ENCODE measurements at regions not wholly inside any gene's neighbourhood (a gene's known extent, or its start where the extent isn't known, plus 50 kb on each side); places are given as distances from the start of the nearest gene placed in this dataset.
"Not testable (repeated sequence)": the region's sequence is repeated elsewhere in the genome, so short reads cannot be mapped to it uniquely, and the experiment has no call there.

GRCh38 chrX:1700757-1701156, 85.9 kb downstream of the ASMT start:
- FAIRE-seq = no peak
- no peak for DNase-seq (ENCODE audit: insufficient read length, low spot score)

- not testable (repeated sequence) for FAIRE-seq; DNase-seq (ENCODE audit: insufficient read length, low spot score)
These were observed 86.6 kb downstream of the ASMT start for GRCh38 chrX:1701396-1701901.

GRCh38 chrX:1702142-1702541, 87.3 kb downstream of the ASMT start:
- FAIRE-seq; DNase-seq (ENCODE audit: insufficient read length, low spot score): not testable (repeated sequence)

DNA sequence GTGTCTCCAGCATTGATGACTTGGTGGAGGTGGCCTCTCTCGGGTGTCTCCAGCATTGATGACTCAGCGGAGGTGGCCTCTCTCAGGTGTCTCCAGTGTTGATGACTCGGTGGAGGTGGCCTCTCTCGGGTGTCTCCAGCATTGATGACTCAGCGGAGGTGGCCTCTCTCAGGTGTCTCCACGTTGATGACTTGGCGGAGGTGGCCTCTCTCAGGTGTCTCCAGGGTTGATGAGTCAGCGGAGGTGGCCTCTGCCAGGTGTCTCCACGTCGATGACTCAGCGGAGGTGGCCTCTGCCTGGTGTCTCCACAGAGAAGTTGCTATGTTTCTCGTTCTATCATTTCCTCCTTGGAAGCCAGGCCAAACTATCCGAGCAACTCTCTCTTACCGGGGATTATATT, 87.7 kb downstream of the ASMT start:
- DNase-seq (ENCODE audit: insufficient read length, low spot score); FAIRE-seq: not testable (repeated sequence)

DNA sequence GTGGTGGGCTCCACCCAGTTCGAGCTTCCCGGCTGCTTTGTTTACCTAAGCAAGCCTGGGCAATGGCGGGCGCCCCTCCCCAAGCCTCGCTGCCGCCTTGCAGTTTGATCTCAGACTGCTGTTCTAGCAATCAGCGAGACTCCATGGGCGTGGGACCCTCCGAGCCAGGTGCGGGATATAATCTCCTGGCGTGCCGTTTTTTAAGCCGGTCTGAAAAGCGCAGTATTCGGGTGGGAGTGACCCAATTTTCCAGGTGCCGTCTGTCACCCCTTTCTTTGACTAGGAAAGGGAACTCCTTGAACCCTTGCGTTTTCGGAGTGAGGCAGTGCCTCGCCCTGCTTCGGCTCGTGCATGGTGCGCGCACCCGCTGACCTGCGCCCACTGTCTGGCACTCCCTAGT, 94.4 kb downstream of the ASMT start:
- not testable (repeated sequence) for DNase-seq (ENCODE audit: insufficient read length, low spot score); FAIRE-seq

- DNase-seq (ENCODE audit: insufficient read length, low spot score) (no peak), FAIRE-seq (no peak)
These were observed 98.4 kb downstream of the ASMT start for GRCh38 chrX:1713296-1713695.

DNA sequence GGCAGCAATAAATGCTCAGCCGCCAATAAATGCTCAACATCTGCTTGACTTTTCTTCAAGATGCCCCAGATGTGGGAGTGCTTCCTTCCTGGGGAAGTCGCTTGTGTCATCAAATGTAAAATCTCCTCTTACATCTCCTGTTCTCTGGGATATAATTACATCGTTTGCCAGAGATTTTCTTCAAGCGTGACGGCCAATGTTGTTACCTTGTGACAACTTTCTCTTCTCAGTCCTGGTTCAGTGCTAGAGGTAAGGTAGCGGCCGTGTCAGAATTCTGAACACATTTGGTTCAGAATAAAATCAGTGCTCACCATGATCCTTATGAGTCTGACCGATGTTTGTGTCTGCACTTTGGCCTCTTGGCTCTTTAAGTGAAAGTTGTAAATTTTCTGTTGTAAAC, 102.5 kb downstream of the ASMT start:
- FAIRE-seq (no peak), DNase-seq (ENCODE audit: insufficient read length, low spot score) (no peak)

DNA sequence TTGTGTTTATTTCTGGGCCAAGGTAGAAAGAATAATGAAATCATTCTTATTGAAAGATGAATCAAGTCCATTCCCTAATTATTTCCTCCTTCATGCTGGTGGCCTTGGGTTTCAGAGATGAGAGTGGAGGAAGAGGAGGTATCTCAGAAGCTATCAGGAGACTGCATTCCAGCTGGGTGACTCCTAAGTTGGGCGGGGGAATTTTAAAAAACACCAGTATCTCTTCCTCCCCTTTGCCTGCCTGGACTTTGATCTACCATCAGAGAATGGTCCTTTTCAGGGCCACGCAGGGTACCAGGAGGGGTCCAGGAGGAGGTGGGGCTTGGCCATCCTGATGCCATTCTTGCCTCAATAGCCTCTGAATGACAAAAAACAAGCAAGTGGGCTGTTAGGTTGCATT, 104.4 kb downstream of the ASMT start:
- FAIRE-seq (no peak), DNase-seq (ENCODE audit: insufficient read length, low spot score) (no peak)

- DNase-seq (ENCODE audit: insufficient read length, low spot score) (no peak), FAIRE-seq (no peak)
These were observed 106.0 kb downstream of the ASMT start for GRCh38 chrX:1720836-1721235.

- DNase-seq (ENCODE audit: insufficient read length, low spot score) = no peak
- FAIRE-seq = no peak
These were observed 110.6 kb downstream of the ASMT start for GRCh38 chrX:1725472-1725871.

DNA sequence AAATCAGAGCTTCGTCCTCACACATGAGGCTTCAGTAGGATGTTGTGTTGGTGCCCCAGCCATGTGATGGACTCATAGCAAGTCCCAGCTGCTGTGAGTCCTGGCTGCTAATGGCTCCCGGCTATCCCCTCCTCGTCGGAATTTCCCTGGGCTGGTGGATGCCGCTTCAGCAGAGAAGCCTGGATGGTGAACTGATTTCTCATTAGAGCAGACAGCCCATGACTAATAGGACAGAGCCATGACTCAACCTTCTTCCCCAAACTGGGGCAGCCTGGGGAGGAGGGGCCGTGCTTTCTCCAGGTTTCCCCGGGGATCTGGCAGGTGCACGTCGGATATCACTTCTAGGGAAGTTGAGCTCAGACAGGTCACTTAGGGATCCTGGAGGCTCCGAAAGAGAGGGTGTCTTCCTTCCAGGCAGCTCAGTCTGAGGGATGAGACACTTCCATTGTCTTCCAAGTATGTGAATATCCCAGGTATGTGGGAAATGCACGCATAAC, 112.7 kb downstream of the ASMT start:
- no peak for FAIRE-seq
- DNase-seq (ENCODE audit: insufficient read length, low spot score) = peak; percentile 80

- DNase-seq (ENCODE audit: insufficient read length, low spot score) (no peak), FAIRE-seq (no peak)
These were observed 119.9 kb downstream of the ASMT start for GRCh38 chrX:1734806-1735205.

DNA sequence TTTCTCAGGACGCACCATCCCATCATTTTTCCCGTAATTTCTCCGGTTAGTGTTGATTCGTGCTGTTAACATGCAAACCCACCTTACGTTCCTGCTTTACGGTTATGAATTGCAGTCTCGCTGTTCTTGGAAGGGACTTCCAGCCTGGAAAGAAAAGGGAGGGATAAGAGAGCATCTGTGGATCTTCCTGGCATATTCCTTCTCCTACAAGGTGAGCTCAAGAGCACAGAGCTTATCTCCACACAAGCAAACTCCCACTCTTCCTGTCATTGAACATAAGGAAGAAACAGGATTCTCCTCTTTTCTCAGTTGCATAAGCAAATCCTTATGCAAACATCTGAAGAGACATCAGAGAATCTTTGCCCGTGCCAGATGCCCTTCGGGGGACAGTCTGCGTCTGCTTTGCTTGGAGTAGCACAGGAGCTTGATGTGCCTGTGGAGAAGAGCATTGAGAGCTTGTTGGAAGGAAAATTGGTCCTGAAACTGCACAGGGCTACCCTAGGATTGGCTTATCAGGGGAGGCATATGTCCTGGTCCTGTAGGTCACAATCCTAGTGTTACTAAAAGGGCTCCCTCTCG, 127.0 kb downstream of the ASMT start:
- no peak for FAIRE-seq
- no peak for DNase-seq (ENCODE audit: insufficient read length, low spot score)

GRCh38 chrX:1743105-1743504, 128.2 kb downstream of the ASMT start:
- DNase-seq (ENCODE audit: insufficient read length, low spot score) (no peak), FAIRE-seq (no peak)

DNA sequence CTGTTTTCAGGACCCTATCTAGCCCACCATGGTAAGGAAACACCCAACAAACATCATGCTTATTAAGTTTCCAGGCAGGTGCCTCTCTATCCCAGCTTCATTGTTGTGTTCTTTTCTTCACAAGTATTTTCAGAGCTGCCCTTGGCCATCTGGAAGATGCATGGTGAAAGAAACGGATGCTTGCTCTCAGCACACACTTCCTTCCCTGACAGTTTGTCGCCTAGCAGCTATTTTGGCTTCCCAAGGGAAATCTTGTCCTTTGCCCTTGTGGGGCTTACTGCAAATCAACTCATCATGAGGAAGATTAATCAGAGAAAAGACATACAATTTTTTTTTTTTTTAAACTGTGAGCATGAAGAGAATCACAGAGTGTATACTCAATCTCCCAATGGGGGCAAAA, 128.8 kb downstream of the ASMT start:
- FAIRE-seq = no peak
- no peak for DNase-seq (ENCODE audit: insufficient read length, low spot score)

- FAIRE-seq = no peak
These were observed 133.5 kb downstream of the ASMT start for GRCh38 chrX:1748408-1748807.

GRCh38 chrX:1749499-1749898, 134.6 kb downstream of the ASMT start:
- FAIRE-seq = no peak
- no peak for DNase-seq (ENCODE audit: insufficient read length, low spot score)

More at GRCh38 chrX:1748408-1748807, 133.5 kb downstream of the ASMT start:
- no peak for DNase-seq (ENCODE audit: insufficient read length, low spot score)

DNA sequence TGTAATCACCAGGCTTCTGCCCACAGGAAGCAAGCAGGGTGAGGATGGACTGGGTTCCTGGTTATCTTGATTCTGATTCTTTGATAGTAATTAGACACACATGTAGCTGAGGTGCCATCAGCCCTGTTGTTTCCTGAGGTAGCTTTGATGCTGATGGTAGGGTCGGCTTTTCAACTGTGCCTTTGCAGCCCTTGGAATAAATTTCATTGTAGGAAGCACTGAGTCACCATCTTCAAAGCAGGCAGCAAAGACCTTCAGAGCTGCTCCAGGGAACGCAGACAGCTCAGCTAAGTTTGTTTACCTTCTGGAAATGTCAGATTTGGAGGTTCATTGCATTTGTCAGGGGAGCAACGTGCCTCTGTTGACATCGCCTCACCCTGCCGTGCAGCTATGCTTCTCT, 135.4 kb downstream of the ASMT start:
- no peak for FAIRE-seq
- no peak for DNase-seq (ENCODE audit: insufficient read length, low spot score)

DNA sequence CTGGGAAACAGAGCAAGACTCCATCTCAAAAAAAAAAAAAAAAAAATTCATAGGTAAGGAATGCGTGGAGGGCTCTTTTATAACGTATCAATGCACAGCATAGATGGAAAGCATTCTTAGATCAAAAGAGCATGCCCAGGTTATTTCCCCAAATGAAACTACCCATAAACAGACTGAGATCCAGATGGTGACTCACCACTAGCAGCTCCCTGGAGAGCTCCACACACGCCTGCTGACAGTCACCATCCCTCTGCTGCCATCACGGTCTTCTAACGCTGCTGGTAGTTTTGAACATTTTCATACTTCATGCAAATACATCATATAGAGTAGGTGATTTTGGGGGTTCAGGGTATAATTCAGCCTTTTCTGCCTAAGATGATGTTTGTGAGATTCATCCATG, 136.9 kb downstream of the ASMT start:
- no peak for FAIRE-seq
- DNase-seq (ENCODE audit: insufficient read length, low spot score) = no peak

- FAIRE-seq; DNase-seq (ENCODE audit: insufficient read length, low spot score): not testable (repeated sequence)
These were observed 137.9 kb downstream of the ASMT start for GRCh38 chrX:1752799-1753198.

- DNase-seq (ENCODE audit: insufficient read length, low spot score) (no peak), FAIRE-seq (peak; percentile 87)
These were observed 139.2 kb downstream of the ASMT start for GRCh38 chrX:1754077-1754476.

GRCh38 chrX:1763294-1763693, 148.4 kb downstream of the ASMT start:
- FAIRE-seq (no peak), DNase-seq (ENCODE audit: insufficient read length, low spot score) (no peak)
